IMR-90 (cell line): ENCODE measurements at regions not wholly inside any gene's neighbourhood (a gene's known extent, or its start where the extent isn't known, plus 50 kb on each side); places are given as distances from the start of the nearest gene placed in this dataset.

Experiments
- CEBPB ChIP-seq: IDR thresholded peaks from 2 replicates; pipeline ENCODE4 v1.6.1; 2012; ENCODE audit warnings: low read depth, low read length, improper control_type of control experiment
- CTCF ChIP-seq: conservative IDR thresholded peaks from 2 replicates; pipeline ENCODE4 v1.5.1; 2012; ENCODE audit warnings: mild to moderate bottlenecking, low read depth, low read length, improper control_type of control experiment
- ELK1 ChIP-seq: fragments of 150-350 bp; IDR thresholded peaks from 2 replicates; pipeline ENCODE4 v1.6.1; 2016; ENCODE audit warnings: low read depth, mild to moderate bottlenecking, low read length, moderate library complexity, borderline replicate concordance
- FOS ChIP-seq: fragments of 150-350 bp; IDR thresholded peaks from 2 replicates; pipeline ENCODE4 v1.6.1; 2016; ENCODE audit warnings: low read depth, low read length
- MAFK ChIP-seq: IDR thresholded peaks from 2 replicates; pipeline ENCODE4 v1.6.1; 2012; ENCODE audit warnings: low read depth, low read length, improper control_type of control experiment
- MAZ ChIP-seq: IDR thresholded peaks from 2 replicates; pipeline ENCODE4 v1.6.1; 2012; ENCODE audit warnings: low read depth, mild to moderate bottlenecking, low read length, improper control_type of control experiment, moderate library complexity, borderline replicate concordance
- MXI1 ChIP-seq: IDR thresholded peaks from 2 replicates; pipeline ENCODE4 v1.6.1; 2012; ENCODE audit warnings: low read depth, mild to moderate bottlenecking, low read length, moderate library complexity, borderline replicate concordance
- NFE2L2 ChIP-seq: fragments of 150-350 bp; IDR thresholded peaks from 2 replicates; pipeline ENCODE4 v1.6.1; 2016; ENCODE audit warnings: low read depth, mild to moderate bottlenecking, low read length
- POLR2A ChIP-seq: IDR thresholded peaks from 2 replicates; pipeline ENCODE4 v1.6.1; 2012; ENCODE audit warnings: mild to moderate bottlenecking, low read depth, low read length
- RAD21 ChIP-seq: IDR thresholded peaks from 2 replicates; pipeline ENCODE4 v1.6.1; 2012; ENCODE audit warnings: low read length, improper control_type of control experiment
- RCOR1 ChIP-seq: IDR thresholded peaks from 2 replicates; pipeline ENCODE4 v1.6.1; 2012; ENCODE audit warnings: mild to moderate bottlenecking, low read length, improper control_type of control experiment; ENCODE audit not compliant: insufficient replicate concordance
- RFX5 ChIP-seq: IDR thresholded peaks from 2 replicates; pipeline ENCODE4 v1.8.0; 2012; ENCODE audit warnings: low read depth, mild to moderate bottlenecking, low read length, moderate library complexity
- SMC3 ChIP-seq: fragments of 150-350 bp; IDR thresholded peaks from 2 replicates; pipeline ENCODE4 v1.6.1; 2016; ENCODE audit warnings: low read depth, mild to moderate bottlenecking, antibody characterized with exemption, low read length, moderate library complexity
- USF2 ChIP-seq: fragments of 150-350 bp; IDR thresholded peaks from 2 replicates; pipeline ENCODE4 v1.6.1; 2017; ENCODE audit warnings: mild to moderate bottlenecking, antibody characterized with exemption, low read length, low read depth

GRCh38 chr5:135228222-135228621 is 170.8 kb downstream of the MACROH2A1 start:
- no peak for TF ChIP-seq CTCF
- no peak for TF ChIP-seq POLR2A
- no peak for TF ChIP-seq SMC3
- no peak for TF ChIP-seq USF2
- no peak for TF ChIP-seq FOS
- no peak for TF ChIP-seq RCOR1
- no peak for TF ChIP-seq ELK1
- no peak for TF ChIP-seq MAFK
- no peak for TF ChIP-seq CEBPB
- TF ChIP-seq NFE2L2, result no peak
- TF ChIP-seq MXI1, result no peak
- TF ChIP-seq MAZ, result no peak
- TF ChIP-seq RFX5, result no peak
- TF ChIP-seq RAD21, result no peak
